GM12891 (cell line): ENCODE measurements at regions not wholly inside any gene's neighbourhood (a gene's known extent, or its start where the extent isn't known, plus 50 kb on each side); places are given as distances from the start of the nearest gene placed in this dataset.

Source experiments
- POLR2A ChIP-seq: IDR thresholded peaks from 2 replicates; pipeline ENCODE4 v1.6.1; 2011; ENCODE audit warnings: low read depth, low read length, control low read depth
- POU2F2 ChIP-seq: IDR thresholded peaks from 2 replicates; pipeline ENCODE4 v1.6.1; 2011; ENCODE audit warnings: low read depth, mild to moderate bottlenecking, control low read depth, low read length, moderate library complexity
- TAF1 ChIP-seq: IDR thresholded peaks from 2 replicates; pipeline ENCODE4 v1.6.1; 2011; ENCODE audit warnings: low read depth, low read length, control low read depth

GRCh38 chr11:81579339-81579738 is 1154.3 kb downstream of the FAM181B start:
- TF ChIP-seq TAF1 (no peak), POLR2A (no peak), POU2F2 (no peak)
